IMR-90 (cell line): ENCODE measurements at regions not wholly inside any gene's neighbourhood (a gene's known extent, or its start where the extent isn't known, plus 50 kb on each side); places are given as distances from the start of the nearest gene placed in this dataset.
"Not testable (repeated sequence)": the region's sequence is repeated elsewhere in the genome, so short reads cannot be mapped to it uniquely, and the experiment has no call there.

Experiments
- ATAC-seq: fragments of 200-7000 bp; cut with Tn5 transposase; 2 replicates; pipeline ENCODE4 v1.9.1; 2020; ENCODE audit warnings: low read depth, mild to moderate bottlenecking, moderate library complexity
- BruUV-seq: library from RNA; stranded (reverse); fragments of 400-500 nt; replicated peaks from 2 replicates; lab custom pipeline; 2021; lab: Mats Ljungman, UMichigan
- CTCF ChIA-PET: fragments of 300-600 bp; formaldehyde crosslinking; extraction: SDS; loops from one replicate; lab custom pipeline; 2021; ENCODE audit warnings: antibody characterized with exemption; lab: Yijun Ruan, JAX
- POLR2A ChIA-PET: fragments of 300-600 bp; sonication (Branson Sonifier 250); formaldehyde crosslinking; loops from one replicate; lab custom pipeline; 2022; ENCODE audit warnings: antibody characterized with exemption; ENCODE audit not compliant: unreplicated experiment; lab: Charles Lee
- DNase-seq: peaks from one replicate; pipeline ENCODE4 v3.0.0; 2013
- H2AFZ ChIP-seq: replicated peaks from 2 replicates; pipeline ENCODE3; 2013; ENCODE audit warnings: low read length, mild to moderate bottlenecking; ENCODE audit not compliant: poor library complexity
- H2AK5ac ChIP-seq: 2 replicates; pipeline ENCODE4 v1.6.1; 2013; ENCODE audit warnings: low read depth, low read length, inconsistent platforms
- H2AK9ac ChIP-seq: replicated peaks from 2 replicates; pipeline ENCODE3; 2013; ENCODE audit warnings: mild to moderate bottlenecking, low read depth, low read length, moderate library complexity; ENCODE audit not compliant: poor library complexity
- H2BK120ac ChIP-seq: 2 replicates; pipeline ENCODE4 v1.6.1; 2013; ENCODE audit warnings: low read depth, low read length, inconsistent platforms
- H2BK15ac ChIP-seq: 3 replicates; pipeline ENCODE4 v1.6.1; 2013; ENCODE audit warnings: low read depth, low read length, inconsistent platforms
- H2BK20ac ChIP-seq: 2 replicates; pipeline ENCODE4 v1.6.1; 2013; ENCODE audit warnings: low read depth, mild to moderate bottlenecking, inconsistent platforms, low read length, moderate library complexity
- H2BK5ac ChIP-seq: 2 replicates; pipeline ENCODE4 v1.6.1; 2013; ENCODE audit warnings: mild to moderate bottlenecking, low read depth, low read length, inconsistent platforms; ENCODE audit not compliant: poor library complexity, severe bottlenecking
- H3K14ac ChIP-seq: replicated peaks from 2 replicates; pipeline ENCODE4 v1.6.1; 2013; ENCODE audit warnings: low read depth, low read length, inconsistent platforms
- H3K18ac ChIP-seq: 2 replicates; pipeline ENCODE4 v1.6.1; 2013; ENCODE audit warnings: low read depth, low read length, control low read depth
- H3K23ac ChIP-seq: 2 replicates; pipeline ENCODE4 v1.6.1; 2013; ENCODE audit warnings: low read depth, low read length, inconsistent platforms
- H3K27ac ChIP-seq: 2 replicates; pipeline ENCODE4 v1.5.1; 2013; ENCODE audit warnings: mild to moderate bottlenecking, control low read depth, low read length; ENCODE audit not compliant: insufficient read depth
- H3K27me3 ChIP-seq: 2 replicates; pipeline ENCODE4 v1.6.1; 2013; ENCODE audit warnings: low read length; ENCODE audit not compliant: control insufficient read depth, insufficient read depth
- H3K36me3 ChIP-seq: 2 replicates; pipeline ENCODE4 v1.6.1; 2013; ENCODE audit warnings: low read length, mixed read lengths; ENCODE audit not compliant: control insufficient read depth, insufficient read depth
- H3K4ac ChIP-seq: 2 replicates; pipeline ENCODE4 v1.6.1; 2013; ENCODE audit warnings: low read depth, low read length, inconsistent platforms
- H3K4me1 ChIP-seq: 2 replicates; pipeline ENCODE4 v1.6.1; 2013; ENCODE audit warnings: low read length, mixed read lengths; ENCODE audit not compliant: control insufficient read depth, insufficient read depth
- H3K4me2 ChIP-seq: 2 replicates; pipeline ENCODE4 v1.6.1; 2013; ENCODE audit warnings: low read depth, mild to moderate bottlenecking, control low read depth, low read length, moderate library complexity
- H3K4me3 ChIP-seq: 2 replicates; pipeline ENCODE4 v1.5.1; 2013; ENCODE audit warnings: low read depth, mild to moderate bottlenecking, control low read depth, low read length, moderate library complexity; ENCODE audit not compliant: insufficient read depth
- H3K56ac ChIP-seq: 2 replicates; pipeline ENCODE4 v1.6.1; 2013; ENCODE audit warnings: low read length, inconsistent platforms; ENCODE audit not compliant: insufficient read depth; ENCODE audit errors: extremely low read depth
- H3K79me1 ChIP-seq, 2 experiments: 2 replicates each; pipeline ENCODE4 v1.6.1; 2013; ENCODE audit warnings: low read length in 2 of 2, inconsistent platforms in 1 of 2, low read depth in 1 of 2
- H3K9ac ChIP-seq: 2 replicates; pipeline ENCODE4 v1.6.1; 2013; ENCODE audit warnings: low read depth, low read length, control low read depth
- H3K9me1 ChIP-seq: 2 replicates; pipeline ENCODE4 v1.6.1; 2013; ENCODE audit warnings: low read length, inconsistent platforms; ENCODE audit not compliant: insufficient read depth
- H3K9me3 ChIP-seq: 2 replicates; pipeline ENCODE4 v1.6.1; 2013; ENCODE audit warnings: low read length; ENCODE audit not compliant: control insufficient read depth, insufficient read depth
- H4K20me1 ChIP-seq: 2 replicates; pipeline ENCODE4 v1.6.1; 2013; ENCODE audit warnings: low read length, inconsistent platforms; ENCODE audit not compliant: insufficient read depth
- H4K5ac ChIP-seq: 2 replicates; pipeline ENCODE4 v1.6.1; 2013; ENCODE audit warnings: mild to moderate bottlenecking, low read depth, low read length, control low read depth
- H4K8ac ChIP-seq, 2 experiments: 2 replicates each; pipeline ENCODE4 v1.6.1; 2013; ENCODE audit warnings: low read depth in 2 of 2, low read length in 2 of 2, control low read depth in 1 of 2, inconsistent platforms in 1 of 2
- H4K91ac ChIP-seq: 2 replicates; pipeline ENCODE4 v1.6.1; 2013; ENCODE audit warnings: low read depth, low read length, inconsistent platforms; ENCODE audit not compliant: insufficient read depth
- NFE2L2 ChIP-seq: fragments of 150-350 bp; IDR thresholded peaks from 2 replicates; pipeline ENCODE4 v1.6.1; 2016; ENCODE audit warnings: low read depth, mild to moderate bottlenecking, low read length
- RFX5 ChIP-seq: IDR thresholded peaks from 2 replicates; pipeline ENCODE4 v1.8.0; 2012; ENCODE audit warnings: low read depth, mild to moderate bottlenecking, low read length, moderate library complexity
- WGBS, 2 experiments: methylation state at CpG; one replicate each; pipeline versions ENCODE4 v1.1.5 to v1.1.7; 2013; ENCODE audit warnings: missing lambda C conversion rate in 2 of 2; ENCODE audit not compliant: insufficient read length in 1 of 2; ENCODE audit errors: extremely low coverage in 2 of 2; 5-methylcytosine and 5-hydroxymethylcytosine counted together
- dilution Hi-C: fragments of 300-500 bp; cut with HindIII; formaldehyde crosslinking; loops from one replicate; pipeline ENCODE4 v1.14.3; 2018; ENCODE audit warnings: low sequenced_read_pairs; ENCODE audit not compliant: unreplicated experiment
- in situ Hi-C: fragments of 300-500 bp; cut with MboI; formaldehyde crosslinking; loops from 3 replicates; pipeline ENCODE4 v1.14.3; 2019; ENCODE audit warnings: low sequenced_read_pairs, inconsistent platforms, mixed read lengths
- intact Hi-C: fragments of 100-400 bp; cut with micrococcal nuclease; formaldehyde crosslinking; loops from 2 replicates; pipeline ENCODE4 v1.10.0; 2022
- TF ChIP-seq, protein P1 (sequence below): fragments of 150-350 bp; IDR thresholded peaks from 2 replicates; pipeline ENCODE4 v1.6.1; 2017; ENCODE audit warnings: mild to moderate bottlenecking, antibody characterized with exemption, low read length, low read depth

DNA sequence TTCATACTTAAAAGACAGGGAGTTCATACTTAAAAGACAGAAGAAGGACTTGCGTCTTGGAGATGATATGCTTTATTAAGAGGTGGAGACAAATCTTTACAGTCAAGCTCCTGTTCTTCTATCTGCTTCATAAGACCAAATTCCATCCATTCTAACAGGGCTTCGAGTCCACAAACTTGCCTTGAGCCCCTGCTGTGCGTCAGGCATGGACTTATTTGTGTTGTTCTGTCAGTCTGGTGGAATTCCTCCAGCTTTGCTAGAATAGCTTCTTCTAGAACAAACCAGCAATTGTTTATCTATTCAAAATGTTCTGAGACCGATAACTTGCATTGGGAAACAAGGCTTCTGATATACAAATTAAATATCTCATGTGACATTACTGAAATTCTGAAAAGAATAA lies 73.9 kb upstream of the SOX11 start:
- ATAC-seq = no peak
- intact Hi-C loops = no loop called here
- no peak overlapping the region for H3K4me2 ChIP-seq

DNA sequence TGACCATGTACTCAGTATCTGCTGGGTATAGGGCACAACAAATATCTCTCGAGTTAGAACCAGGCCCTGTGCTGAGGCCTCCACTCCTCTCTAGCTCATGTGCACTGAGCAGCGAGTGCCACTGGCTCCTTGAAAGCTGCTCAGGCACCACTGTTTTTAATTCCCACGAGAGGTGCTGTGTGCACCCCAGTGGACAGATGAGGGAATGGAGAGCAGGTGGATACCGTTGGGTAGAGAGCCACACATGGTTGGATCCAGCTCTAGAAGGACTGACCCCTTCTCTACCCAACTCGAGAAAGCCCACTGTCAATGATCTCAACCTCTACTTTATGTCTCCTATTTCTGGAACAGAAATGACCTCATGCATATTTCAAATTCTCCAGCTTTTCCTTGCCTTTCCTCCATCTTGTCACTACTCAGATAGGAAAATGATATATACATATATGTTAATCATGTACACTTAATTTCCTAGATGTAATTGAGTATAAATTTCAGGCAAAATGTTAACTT lies 66.6 kb upstream of the SOX11 start:
- H3K18ac ChIP-seq, H2AK5ac ChIP-seq, dilution Hi-C loops, intact Hi-C loops, ATAC-seq, in situ Hi-C loops, CTCF ChIA-PET, BruUV-seq, H4K5ac ChIP-seq, H3K9me3 ChIP-seq, H3K27ac ChIP-seq, H3K36me3 ChIP-seq, DNase-seq, H3K4ac ChIP-seq, H3K4me3 ChIP-seq, H4K8ac ChIP-seq, H2BK5ac ChIP-seq, H2BK15ac ChIP-seq, H2AFZ ChIP-seq, POLR2A ChIA-PET, H3K14ac ChIP-seq, H3K56ac ChIP-seq, H4K91ac ChIP-seq, H3K23ac ChIP-seq, H3K9ac ChIP-seq, H2BK120ac ChIP-seq, H2BK20ac ChIP-seq, H3K4me2 ChIP-seq, H3K4me1 ChIP-seq, H3K27me3 ChIP-seq, H3K79me1 ChIP-seq, H2AK9ac ChIP-seq, H4K20me1 ChIP-seq, H3K9me1 ChIP-seq: not testable (repeated sequence)
- WGBS, 2 experiments = no CpG with 5 or more reads among the region's 5 CpGs

More for the DNA sequence above, 73.9 kb upstream of the SOX11 start:
- no peak overlapping the region for H2BK120ac ChIP-seq
- H3K79me1 ChIP-seq = no peaks in the 10 kb centered on the region
- H2BK5ac ChIP-seq = no peak overlapping the region
- no TSS peak for BruUV-seq
- no peak overlapping the region for H4K91ac ChIP-seq
- no peak overlapping the region for H2AK5ac ChIP-seq
- H3K36me3 ChIP-seq = no peaks in the 10 kb centered on the region
- H3K9me3 ChIP-seq = no peaks in the 10 kb centered on the region; the same call in 1 of the 2 replicates
- no peak overlapping the region for H3K14ac ChIP-seq
- no peak for DNase-seq
- H2AK9ac ChIP-seq = no peak overlapping the region
- H3K27ac ChIP-seq = no peak overlapping the region
- H3K4me1 ChIP-seq = no peaks in the 10 kb centered on the region
- H3K18ac ChIP-seq = no peak overlapping the region
- H3K9ac ChIP-seq = no peak overlapping the region
- no peaks in the 10 kb centered on the region for H3K9me1 ChIP-seq
- no CpG with 5 or more reads among the region's 4 CpGs for WGBS, 2 experiments
- TF ChIP-seq RFX5 (no peak), NFE2L2 (no peak)
- TF ChIP-seq, protein P1, sequence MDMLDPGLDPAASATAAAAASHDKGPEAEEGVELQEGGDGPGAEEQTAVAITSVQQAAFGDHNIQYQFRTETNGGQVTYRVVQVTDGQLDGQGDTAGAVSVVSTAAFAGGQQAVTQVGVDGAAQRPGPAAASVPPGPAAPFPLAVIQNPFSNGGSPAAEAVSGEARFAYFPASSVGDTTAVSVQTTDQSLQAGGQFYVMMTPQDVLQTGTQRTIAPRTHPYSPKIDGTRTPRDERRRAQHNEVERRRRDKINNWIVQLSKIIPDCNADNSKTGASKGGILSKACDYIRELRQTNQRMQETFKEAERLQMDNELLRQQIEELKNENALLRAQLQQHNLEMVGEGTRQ = no peak
- CTCF ChIA-PET = no interaction called here
- no peak overlapping the region for H2BK15ac ChIP-seq
- dilution Hi-C loops (no loop called here), in situ Hi-C loops (no loop called here)
- H2AFZ ChIP-seq = no peak overlapping the region
- no peaks in the 10 kb centered on the region for H4K20me1 ChIP-seq
- no peak overlapping the region for H3K4ac ChIP-seq
- H4K8ac ChIP-seq = no peak overlapping the region
- no peak overlapping the region for H3K56ac ChIP-seq
- H3K23ac ChIP-seq = no peak overlapping the region
- H4K5ac ChIP-seq = no peak overlapping the region
- no peak overlapping the region for H3K4me3 ChIP-seq
- no peak overlapping the region for H2BK20ac ChIP-seq
- POLR2A ChIA-PET = no interaction called here
- no peaks in the 10 kb centered on the region for H3K27me3 ChIP-seq
